HG02759 (cell line): ENCODE measurements at regions not wholly inside any gene's neighbourhood (a gene's known extent, or its start where the extent isn't known, plus 50 kb on each side); places are given as distances from the start of the nearest gene placed in this dataset.
"Not testable (repeated sequence)": the region's sequence is repeated elsewhere in the genome, so short reads cannot be mapped to it uniquely, and the experiment has no call there.

ENCODE experiments used
- ATAC-seq: cut with Tn5 transposase; IDR thresholded peaks from one replicate; pipeline ENCODE4 v1.9.1; 2021; ENCODE audit warnings: mild to moderate bottlenecking, moderate library complexity; ENCODE audit not compliant: unreplicated experiment

- ATAC-seq: no peak
Observed at GRCh38 chr6:121748376-121748775, 312.9 kb downstream of the GJA1 start.

GRCh38 chr6:121748850-121749249 lies 313.4 kb downstream of the GJA1 start:
- ATAC-seq: no peak

GRCh38 chr6:121755485-121755884 lies 320.0 kb downstream of the GJA1 start:
- no peak for ATAC-seq

- ATAC-seq: no peak
Observed at GRCh38 chr6:121756666-121757065, 321.2 kb downstream of the GJA1 start.

- peak; percentile 66 for ATAC-seq
Observed at GRCh38 chr6:121759370-121759769, 323.9 kb downstream of the GJA1 start.

- ATAC-seq: no peak
Observed at GRCh38 chr6:121760191-121760590, 324.7 kb downstream of the GJA1 start.

- no peak for ATAC-seq
Observed at GRCh38 chr6:121760745-121761144, 325.3 kb downstream of the GJA1 start.

- peak; percentile 76 for ATAC-seq
Observed at GRCh38 chr6:121764493-121764892, 329.0 kb downstream of the GJA1 start.

- ATAC-seq: no peak
Observed at GRCh38 chr6:121765060-121765459, 329.6 kb downstream of the GJA1 start.

GRCh38 chr6:121767211-121767610 lies 331.8 kb downstream of the GJA1 start:
- ATAC-seq: no peak

GRCh38 chr6:121770943-121771342 lies 335.5 kb downstream of the GJA1 start:
- ATAC-seq: no peak

- peak; percentile 78 for ATAC-seq
Observed at GRCh38 chr6:121771937-121772720, 336.7 kb downstream of the GJA1 start.

- ATAC-seq: no peak
Observed at GRCh38 chr6:121776054-121776453, 340.6 kb downstream of the GJA1 start.

- no peak for ATAC-seq
Observed at GRCh38 chr6:121780325-121781321, 345.2 kb downstream of the GJA1 start.

GRCh38 chr6:121791396-121792315 lies 356.2 kb downstream of the GJA1 start:
- no peak for ATAC-seq

- no peak for ATAC-seq
Observed at GRCh38 chr6:121794630-121795029, 359.2 kb downstream of the GJA1 start.

- ATAC-seq: not testable (repeated sequence)
Observed at GRCh38 chr6:121797598-121797997, 362.2 kb downstream of the GJA1 start.

GRCh38 chr6:121798126-121798525 lies 362.7 kb downstream of the GJA1 start:
- ATAC-seq: not testable (repeated sequence)

GRCh38 chr6:121799574-121799973 lies 364.1 kb downstream of the GJA1 start:
- no peak for ATAC-seq

GRCh38 chr6:121800047-121800446 lies 364.6 kb downstream of the GJA1 start:
- ATAC-seq: no peak

- no peak for ATAC-seq
Observed at GRCh38 chr6:121806116-121806515, 370.7 kb downstream of the GJA1 start.
